HG02870 (cell line): ENCODE measurements at regions not wholly inside any gene's neighbourhood (a gene's known extent, or its start where the extent isn't known, plus 50 kb on each side); places are given as distances from the start of the nearest gene placed in this dataset.

Experiments used
- ATAC-seq: cut with Tn5 transposase; IDR thresholded peaks from one replicate; pipeline ENCODE4 v1.9.1; 2021; ENCODE audit warnings: mild to moderate bottlenecking, moderate library complexity; ENCODE audit not compliant: unreplicated experiment

DNA sequence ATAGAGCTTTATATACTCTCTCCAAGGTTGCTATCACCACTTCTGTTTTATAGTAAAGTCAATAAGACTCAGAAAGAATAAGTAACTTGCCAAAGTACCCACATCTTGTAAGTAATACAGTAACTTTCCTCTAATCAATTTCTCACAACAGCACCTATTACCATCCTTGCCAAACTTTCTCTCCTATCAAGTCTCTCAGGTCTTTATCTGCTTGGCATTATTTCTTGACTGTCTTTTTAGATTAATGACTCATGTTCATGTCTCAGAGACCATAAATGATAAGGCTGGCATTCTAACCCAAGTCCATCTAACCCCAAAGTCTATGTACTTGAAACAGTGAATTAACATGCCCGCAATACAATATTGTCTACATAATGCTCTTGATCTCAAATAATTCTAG lies 618.0 kb upstream of the ZEB2 start:
- no peak for ATAC-seq

DNA sequence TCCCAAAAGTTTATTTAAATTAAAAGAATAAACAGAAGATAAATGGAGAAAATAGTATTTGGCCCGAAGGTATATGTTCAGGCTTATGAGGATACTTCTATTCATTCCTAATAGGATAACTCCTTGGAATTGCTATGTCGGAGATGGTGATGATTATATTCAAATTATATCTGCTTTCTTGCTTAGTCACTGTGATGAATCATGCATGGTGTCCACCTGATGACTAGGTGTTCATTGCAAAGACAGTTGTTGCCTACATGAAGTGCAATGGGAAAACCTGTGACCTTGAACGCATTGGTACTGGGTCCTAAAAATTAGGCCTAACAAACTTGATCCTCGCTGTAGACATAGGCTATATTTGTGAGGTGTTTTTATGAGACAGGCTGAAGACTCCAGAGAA lies 617.3 kb upstream of the ZEB2 start:
- ATAC-seq = no peak

DNA sequence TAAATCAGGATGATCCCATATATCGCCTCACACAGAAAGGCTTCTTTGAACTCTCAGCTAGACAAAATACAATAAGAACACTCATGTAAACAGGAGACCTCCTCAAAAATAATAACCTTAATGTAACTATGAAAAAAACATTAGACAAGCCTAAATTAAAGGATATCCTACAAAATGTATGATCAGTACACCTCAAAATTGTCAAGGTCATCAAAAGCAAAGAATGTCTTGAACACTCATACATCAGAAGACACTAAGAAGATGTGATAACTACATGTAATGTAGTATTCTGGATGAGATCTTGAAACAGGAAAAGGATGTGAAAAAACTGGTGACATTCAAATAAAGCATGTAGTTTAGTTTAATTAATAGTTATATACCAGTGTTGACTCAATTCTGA lies 616.8 kb upstream of the ZEB2 start:
- no peak for ATAC-seq

DNA sequence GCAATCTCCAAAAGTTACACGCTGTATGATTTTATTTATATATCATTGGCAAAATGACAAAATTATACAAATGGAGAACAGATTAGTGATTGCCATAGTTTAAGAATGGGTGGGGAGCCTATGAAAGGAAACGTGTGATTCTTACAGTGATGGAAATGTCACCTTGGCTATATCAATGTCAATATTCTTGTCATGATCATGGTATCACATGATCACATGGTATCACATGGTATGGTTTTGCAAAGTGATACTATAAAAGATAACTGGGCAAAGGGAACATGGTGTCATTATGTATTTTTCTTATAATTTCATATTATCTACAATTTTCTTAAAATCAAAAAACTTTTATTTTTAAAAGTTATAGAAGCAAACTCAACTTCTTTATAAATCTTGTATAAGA lies 606.2 kb upstream of the ZEB2 start:
- ATAC-seq = no peak

DNA sequence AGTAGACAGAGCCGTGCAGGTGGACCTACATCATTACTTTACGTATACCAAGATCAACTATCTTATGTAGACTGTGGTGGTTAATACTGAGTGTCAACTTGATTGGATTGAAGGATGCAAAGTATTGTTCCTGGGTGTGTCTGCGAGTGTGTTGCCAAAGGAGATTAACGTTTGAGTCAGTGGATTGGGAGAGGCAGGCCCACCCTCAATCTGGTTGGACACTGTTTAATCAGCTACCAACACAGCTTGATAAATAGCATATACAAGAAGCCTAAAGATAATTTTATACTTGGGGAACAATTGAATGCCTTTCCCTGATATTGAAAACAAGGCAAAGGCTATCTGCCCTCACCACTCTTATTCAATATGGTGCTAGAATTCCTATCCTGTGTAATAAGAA lies 604.2 kb upstream of the ZEB2 start:
- no peak for ATAC-seq

DNA sequence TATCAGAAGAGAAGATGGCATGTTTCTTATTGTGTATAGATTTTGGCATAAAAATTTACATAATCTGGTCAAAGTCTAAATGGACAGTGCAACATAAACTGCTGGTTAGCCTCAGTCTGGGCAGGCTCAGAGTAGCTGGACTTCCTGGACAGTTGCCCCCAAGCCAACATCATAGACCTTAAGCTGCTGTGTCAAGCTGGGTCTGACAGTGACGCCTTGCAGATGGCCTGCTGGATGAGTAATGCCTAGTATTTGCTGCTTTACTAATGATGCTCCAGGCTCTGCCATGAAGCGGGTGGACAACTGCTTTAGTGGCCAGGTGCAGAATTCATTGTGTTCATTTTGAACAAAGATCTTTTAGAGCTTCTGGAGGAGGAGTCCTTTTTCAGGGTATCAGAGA lies 603.7 kb upstream of the ZEB2 start:
- ATAC-seq = no peak

DNA sequence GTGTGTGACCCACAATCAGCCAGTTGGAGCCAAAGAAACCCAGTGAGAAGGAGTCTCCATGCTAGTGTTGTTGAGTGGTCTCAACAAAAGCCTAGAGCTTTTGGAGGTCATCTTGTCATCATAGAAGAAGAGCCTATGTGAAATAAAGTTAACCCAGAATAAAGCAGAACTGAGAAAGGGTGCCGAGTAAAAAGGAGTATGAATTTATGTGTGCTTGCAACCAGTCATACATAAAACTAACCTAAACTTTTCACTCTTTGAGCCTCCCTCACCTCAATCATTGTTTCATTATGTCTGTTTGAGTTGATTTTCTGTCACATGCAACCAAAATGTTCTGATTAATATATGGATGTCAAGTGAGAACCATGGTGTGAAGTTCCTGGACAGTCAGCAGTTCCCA lies 599.3 kb upstream of the ZEB2 start:
- peak; percentile 79 for ATAC-seq

DNA sequence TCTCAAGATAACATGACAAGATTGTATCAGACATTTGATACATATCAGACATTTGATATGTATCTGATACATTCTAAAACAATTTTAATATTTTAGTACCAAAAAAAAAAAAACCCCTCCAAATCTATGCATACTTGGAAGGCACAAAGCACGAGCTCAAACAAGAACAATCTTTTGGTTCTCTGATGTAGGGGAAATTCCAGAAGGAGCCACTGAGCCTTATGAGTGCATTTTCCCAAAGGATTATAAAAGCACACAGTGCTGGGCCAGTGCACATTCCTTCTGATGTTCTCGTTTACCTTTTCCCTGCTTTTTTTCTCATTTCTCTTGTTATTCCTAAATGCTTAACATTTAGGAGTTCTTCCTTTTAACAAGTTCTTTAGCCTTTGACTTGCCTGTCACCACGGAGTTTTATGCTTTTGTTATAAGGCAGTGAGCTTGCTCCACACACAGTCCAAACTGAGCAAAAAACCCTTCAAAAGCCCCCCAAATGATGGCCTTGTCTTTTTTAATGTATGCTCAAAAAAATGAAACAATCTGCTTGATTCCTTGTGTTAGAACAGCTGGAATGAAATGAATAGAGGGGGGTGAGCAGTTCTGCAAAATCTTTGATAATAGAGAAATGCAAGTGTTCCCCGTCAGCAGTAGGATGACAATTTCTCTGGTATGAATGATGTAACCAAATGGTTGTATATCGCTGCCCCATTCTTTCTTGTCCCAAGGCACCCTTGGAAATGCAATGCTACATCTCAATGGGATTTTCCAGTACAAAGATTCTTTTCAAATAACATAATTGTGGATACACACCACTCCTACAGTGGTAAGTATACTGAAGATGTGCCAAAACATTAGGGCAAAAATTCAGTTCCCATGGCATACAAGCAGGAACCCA lies 597.2 kb upstream of the ZEB2 start:
- ATAC-seq = no peak

DNA sequence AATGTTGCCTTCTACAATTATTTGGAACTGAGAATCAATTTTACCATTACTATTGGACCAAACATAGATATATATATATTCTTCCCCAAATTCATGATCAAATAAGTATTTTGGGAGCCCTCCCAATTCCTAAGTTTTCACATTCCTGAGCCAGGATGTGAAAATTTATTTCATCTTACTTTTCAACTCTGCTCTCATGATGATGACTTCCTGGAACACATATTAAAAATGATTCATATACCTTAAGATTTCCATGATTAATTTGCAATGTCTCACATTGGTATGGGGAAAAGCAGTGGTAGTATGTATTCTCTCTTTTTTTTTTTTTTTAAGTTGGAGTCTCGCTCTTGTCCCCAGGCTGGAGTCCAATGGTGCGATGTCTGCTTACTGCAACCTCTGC lies 596.1 kb upstream of the ZEB2 start:
- ATAC-seq = no peak

DNA sequence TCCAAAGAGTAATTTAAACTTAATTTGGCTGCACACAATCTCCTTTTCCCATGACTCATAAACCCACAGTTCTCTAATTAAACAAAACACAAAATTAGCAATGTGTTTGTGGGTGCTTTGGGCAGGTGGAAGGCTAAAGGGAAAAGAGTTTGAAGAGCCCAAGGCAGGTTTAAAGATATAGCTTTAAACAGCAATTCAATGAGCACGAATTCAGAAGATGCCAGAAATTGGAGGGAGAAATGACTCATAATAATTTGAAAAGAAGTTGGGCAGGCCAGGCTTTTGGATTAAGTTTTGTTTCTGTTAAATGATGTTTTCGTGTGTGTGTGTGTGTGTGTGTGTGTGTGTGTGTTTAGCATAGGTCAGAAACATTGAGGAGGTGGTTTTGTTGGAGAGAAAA lies 594.8 kb upstream of the ZEB2 start:
- ATAC-seq = no peak

DNA sequence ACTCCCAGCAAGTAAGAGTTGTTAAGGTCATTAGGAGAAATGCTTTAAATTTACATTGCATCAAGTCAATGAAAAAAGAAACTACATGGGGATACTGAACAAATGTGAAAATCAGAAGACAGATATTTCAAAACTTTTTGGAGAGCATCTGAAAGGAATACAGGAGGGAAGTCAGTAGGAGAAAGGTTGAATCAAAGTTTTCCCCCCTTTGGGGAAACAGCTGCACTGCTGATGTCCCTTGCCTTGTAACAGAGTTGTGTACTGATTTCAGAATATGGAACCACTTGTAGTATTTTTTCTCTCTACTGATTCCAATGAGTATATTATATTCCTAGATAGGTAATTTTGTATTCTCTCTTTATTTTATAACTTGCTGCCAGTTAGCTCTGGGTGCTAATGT lies 592.5 kb upstream of the ZEB2 start:
- ATAC-seq = no peak

DNA sequence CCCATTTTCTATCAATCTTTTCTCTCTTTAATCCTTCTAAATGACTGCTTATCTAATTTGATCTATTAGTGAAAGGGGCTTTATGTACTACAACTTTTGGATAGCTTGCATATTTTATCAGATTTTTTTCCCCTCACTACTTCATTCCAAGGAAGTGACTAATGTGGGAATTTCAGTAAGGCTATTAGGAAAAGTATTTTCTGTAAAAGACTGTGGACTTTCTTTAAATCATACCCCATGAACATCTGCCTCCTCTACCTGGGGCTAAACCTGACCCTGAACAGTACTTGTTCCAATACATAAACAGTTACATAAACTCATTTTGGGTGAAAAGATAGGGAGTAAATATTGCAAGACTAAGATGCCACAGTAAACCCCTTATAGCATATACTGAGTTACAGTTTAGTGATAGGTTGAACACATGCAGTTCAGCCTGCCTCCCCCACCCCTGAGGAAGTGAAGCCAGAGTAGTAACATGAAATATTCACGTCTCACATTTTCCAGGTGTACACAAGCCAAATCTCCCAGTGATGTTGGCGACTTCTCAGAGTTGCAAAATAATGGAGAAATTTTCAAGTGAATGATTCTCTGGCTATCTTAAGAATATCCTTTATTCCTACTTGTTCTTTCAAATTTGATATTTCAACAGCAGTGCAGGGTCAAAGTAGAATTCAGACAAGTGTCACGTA lies 590.9 kb upstream of the ZEB2 start:
- ATAC-seq = no peak

DNA sequence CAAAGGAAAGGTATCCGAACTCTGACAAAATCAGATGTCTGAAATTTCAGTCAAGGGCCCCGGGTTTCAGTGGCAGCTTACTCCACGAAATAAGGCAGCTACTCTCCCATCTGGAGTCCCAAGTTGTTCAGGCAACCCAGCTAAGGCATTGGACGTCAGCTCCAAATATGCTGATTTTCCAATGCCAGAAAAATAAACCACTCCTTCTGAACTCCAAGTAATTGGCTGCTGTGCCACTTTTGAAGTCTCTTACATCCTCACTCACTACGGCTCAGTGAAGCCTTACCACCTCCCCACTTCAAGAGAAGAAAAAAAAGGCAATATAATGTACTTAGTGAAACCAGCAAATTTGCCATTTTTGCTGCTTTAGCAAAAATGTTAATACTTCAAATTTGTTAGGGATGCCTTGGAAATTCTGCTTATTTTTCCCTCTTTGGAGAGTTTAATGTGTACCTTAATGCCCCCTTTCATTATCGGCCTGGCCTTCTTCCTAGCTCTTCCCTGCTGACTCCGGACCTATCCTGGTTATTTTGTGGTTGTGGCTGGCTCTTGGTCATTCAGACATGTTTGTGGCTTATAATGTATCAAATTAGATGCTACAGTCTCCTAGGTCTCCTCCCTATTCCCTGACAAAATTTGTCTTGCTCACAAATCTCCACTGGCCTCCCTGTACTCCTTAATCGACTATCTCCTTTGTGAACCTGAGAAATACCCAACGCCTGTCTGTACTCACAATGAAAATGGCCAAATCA lies 589.2 kb upstream of the ZEB2 start:
- no peak for ATAC-seq

DNA sequence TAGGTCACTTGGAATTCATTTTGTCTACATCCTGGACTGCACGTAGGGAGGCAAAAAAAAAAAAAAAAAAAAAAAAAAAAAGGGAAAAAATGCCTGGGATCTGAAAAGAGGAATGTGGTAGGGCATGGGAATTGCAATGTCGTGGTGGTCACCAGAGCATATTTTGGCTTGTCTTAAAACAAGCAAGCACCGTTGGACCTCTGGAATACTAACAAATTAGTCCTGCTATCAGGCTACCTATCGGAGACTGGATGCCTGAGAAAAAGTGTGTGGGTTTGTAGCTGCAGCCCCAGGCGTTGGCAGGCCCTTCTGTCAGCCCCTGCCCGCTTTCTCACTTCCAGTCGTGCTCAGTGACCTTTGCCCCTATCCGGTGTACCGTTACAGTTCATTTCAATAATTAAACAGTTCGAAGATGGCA lies 588.5 kb upstream of the ZEB2 start:
- no peak for ATAC-seq

DNA sequence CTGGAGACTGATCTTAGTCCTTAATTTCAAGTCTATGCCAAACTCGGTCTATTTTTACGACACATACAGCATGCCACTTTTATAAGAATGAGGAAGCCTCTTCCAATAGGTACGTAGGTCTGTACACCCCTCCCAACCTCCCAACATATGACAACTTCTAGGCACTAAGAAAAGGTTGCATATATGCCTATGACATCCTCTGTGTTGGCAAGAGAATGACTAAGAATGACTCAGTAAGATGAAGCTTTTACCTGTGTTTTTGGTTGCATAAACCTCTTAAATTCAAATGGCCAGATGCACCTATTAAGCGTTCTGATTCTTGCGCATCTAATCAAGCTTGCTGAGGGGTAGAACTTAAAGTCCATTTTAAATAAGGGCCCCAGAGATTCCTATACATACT lies 586.4 kb upstream of the ZEB2 start:
- ATAC-seq = no peak

DNA sequence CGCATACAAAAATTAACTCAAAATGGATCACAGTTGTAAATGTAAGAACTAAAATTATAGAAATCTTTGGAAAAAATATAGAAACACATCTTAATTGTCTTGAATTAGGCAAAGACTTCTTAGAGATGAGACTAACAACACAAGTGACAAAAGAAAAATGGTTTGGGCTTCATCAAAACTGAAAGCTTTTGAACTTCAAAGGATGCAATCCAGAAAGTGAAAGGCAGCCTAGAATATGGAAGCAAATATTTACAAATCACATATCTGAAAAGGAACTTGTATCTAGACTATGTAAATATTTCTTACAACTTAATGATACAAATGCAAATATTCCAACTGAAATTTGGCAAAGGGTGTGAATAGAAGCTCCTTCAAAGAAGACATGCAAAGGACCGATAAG lies 582.8 kb upstream of the ZEB2 start:
- ATAC-seq = no peak

DNA sequence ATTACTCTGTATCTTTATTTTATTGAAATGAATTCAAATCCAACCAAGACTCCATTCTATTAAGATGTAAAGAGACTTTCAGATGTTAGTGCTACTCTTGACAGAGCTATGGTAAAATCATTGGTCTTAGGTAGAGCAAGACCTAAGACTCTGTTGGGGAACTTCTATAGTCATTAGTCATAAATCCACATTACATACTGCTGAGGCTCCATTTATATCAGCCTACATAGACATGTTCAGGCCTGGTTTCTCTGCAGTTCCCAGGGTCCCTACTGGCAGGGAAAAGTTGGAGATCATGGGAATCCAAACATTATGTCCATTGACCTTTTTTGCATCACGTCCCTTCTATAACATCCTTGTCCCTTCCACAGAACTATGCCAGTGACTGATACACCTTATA lies 580.4 kb upstream of the ZEB2 start:
- ATAC-seq = no peak

DNA sequence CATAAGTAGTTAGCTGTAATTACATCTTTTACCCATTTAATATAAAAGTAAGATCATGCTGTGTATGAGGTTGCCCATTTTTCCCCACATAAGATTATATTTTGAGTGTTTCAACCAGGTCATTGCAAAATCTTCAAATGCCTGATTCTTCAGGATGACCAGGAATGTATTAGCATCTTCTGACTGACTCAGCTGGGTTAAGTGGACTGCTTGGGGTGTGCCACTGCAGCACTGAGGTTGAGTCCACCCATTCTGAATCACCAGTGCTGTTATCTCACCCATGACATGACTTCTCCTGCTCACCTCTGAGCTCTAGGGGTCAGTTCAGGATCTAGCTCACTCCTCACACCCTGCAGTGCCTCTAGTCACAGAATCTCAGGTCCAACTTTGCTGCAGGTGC lies 576.7 kb upstream of the ZEB2 start:
- no peak for ATAC-seq

DNA sequence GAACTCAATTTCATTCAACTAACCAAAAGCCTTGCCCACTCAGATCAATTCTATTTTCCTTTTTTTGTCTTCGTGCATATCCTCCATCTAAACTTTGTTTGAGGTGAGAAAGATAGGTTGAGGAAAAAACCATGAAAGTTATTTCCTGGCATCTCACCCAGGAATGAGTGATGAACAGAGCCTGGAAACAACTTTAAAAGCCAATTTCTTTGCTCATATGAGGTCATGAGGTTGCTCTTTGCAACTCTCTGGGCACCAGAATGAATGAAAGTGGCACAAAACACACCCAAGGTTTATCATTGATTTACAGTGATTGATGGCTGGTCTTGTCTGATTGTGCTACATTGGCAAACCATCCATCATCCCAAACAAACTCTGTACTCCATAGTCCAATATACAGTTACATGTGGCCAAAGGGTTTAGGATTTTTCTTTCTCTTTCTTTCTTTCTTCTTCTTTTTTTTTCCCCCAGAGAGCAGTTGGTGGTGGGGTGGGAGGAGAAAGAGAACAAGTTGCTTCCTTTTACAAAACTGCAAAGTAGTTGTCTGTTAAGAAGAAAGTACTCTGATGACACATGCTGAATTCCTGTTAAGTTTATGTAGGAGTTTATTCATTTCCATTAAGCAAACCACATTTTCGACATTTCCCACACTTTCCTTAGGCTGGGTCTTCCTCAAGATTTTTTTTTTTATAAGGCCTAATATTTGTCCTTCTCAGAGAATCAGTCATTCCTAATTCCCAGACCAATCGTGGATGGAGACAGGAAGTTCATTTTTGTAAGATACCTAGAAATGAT lies 575.9 kb upstream of the ZEB2 start:
- no peak for ATAC-seq

DNA sequence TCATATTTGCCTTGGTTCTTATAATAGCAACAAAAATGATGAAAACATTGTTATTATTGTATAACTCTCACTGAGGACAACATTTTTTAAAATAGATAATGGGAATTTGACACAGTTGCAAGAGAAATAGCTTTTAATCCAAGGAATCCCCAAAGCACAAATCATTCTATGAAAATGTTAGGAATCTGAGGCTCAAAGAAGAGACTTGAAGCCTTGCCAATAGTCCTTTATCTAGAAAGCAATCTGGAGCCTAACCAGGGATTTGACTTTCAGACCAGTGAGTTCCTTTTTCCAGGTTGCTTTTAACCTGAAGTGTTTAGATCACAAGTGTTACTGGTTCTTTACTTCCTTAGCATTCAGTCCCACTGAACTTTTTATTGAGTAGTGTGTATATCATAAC lies 574.5 kb upstream of the ZEB2 start:
- ATAC-seq = no peak

DNA sequence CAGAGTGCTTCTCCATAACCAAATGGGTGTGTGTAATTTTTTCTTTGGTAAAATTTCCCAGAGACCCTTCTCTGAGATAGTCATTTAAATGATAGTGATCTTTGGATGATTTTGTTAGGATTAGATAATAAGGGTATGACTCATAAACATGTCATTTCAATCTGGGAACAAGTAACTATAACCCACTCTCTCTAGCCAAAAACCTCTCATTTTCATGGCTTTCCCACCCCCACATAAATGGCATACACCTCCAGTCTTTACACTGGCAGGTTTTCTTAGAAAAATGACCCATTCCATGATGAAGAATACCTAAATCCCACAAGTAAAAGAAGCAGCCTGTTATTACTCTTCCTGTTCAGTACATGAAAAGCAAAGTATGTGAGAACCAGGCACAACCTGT lies 572.0 kb upstream of the ZEB2 start:
- no peak for ATAC-seq
